ENCODE measurements at regions not wholly inside any gene's neighbourhood (a gene's known extent, or its start where the extent isn't known, plus 50 kb on each side); places are given as distances from the start of the nearest gene placed in this dataset.
"Not testable (repeated sequence)": the region's sequence is repeated elsewhere in the genome, so short reads cannot be mapped to it uniquely, and the experiment has no call there.

DNA sequence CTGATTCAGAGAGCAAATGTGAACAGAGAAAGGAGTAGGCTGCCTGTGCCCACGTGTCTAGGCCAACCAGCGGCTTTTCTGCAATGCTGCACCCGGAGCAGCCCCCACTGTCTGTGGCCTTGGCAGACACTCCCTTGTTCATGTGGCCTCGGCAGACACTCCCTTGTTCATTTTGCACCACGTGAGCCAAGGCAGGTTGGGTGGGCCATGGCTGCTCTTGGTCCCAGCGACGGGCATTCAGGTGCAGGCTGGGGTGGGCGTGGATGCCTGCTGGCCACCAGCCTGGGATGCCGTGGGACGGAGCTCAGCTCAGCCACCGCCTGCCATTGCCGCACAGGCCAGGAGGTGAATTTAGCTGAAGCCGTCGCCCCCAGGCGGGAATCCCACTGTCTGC, 159.8 kb downstream of the LAT start:
- not testable (repeated sequence) for DNase-seq; H3K36me3 Mint-ChIP-seq (ENCODE audit: insufficient read depth); H3K27me3 Mint-ChIP-seq (ENCODE audit: low read depth); H3K4me3 Mint-ChIP-seq; H3K9me3 Mint-ChIP-seq; ATAC-seq
- peaks cover 27% of the 10 kb centered on the region for H3K4me1 Mint-ChIP-seq (ENCODE audit: low read depth)

DNA sequence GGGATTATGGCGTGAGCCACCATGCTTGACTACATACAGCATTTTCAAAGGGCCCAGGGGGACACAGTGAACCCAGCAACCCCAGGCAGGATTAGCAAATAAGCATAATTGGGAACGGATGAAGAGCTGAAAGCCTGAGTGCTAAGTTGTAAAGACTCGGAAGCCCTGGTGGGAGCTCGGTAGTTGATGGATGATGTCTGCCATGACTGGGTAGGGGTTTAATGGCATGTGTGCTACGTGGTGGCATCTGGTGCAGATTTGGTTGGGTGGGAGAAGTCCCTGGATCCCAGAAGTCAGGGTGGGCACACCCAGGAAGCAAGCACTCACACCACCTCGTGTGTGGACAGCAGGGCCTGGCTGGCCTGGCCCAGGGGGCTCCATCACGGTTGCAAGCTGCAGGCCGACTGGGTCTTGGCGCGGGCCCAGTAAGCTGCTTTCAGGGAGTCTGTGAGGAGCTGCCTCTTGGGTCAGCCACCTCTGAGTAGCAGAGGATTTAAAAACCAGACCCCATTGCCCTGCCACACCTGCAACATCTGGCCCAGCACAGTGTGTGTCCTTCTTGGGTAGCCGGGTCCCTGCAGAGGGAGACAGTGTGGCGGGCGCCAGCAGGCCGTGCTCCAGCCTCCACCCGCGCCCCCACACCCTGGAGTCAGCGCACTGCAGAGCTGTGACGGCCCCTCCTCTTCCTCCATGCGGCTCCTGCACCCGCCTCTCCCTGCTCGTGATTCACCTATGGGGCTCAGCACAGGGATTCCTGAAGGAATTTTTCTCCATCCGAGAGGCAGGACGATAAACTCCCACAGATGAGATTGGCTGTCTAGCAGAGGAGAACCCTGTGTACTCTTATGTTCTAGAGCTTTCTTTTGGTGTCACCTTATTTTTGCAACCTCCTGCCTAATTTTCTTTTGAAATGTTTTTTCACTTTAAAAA, 159.2 kb downstream of the LAT start:
- ATAC-seq; DNase-seq; H3K4me3 Mint-ChIP-seq; H3K9me3 Mint-ChIP-seq; H3K27me3 Mint-ChIP-seq (ENCODE audit: low read depth); H3K36me3 Mint-ChIP-seq (ENCODE audit: insufficient read depth): not testable (repeated sequence)
- H3K4me1 Mint-ChIP-seq (ENCODE audit: low read depth): peaks cover 20% of the 10 kb centered on the region

DNA sequence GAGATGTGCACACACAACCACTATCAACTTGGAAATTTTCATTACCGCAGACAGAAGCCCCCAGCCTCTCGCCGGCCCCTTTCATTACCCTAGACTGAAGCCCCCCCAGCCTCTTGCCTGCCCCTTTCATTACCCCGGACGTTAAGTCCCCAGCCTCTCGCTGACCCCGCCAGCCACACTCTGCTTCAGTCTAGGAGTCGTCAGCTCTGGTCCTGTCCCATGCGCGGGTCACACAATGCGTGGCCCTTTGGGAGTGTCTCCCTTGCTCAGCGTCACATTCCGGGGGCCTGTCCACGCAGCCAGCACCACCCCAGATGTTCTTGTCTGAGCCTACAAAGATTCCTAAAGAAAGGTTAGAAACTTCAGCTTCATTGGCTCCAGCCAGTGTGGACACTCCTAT, 157.7 kb downstream of the LAT start:
- H3K27me3 Mint-ChIP-seq (ENCODE audit: low read depth); H3K9me3 Mint-ChIP-seq; DNase-seq; H3K4me3 Mint-ChIP-seq; ATAC-seq; H3K4me1 Mint-ChIP-seq (ENCODE audit: low read depth); H3K36me3 Mint-ChIP-seq (ENCODE audit: insufficient read depth): not testable (repeated sequence)

DNA sequence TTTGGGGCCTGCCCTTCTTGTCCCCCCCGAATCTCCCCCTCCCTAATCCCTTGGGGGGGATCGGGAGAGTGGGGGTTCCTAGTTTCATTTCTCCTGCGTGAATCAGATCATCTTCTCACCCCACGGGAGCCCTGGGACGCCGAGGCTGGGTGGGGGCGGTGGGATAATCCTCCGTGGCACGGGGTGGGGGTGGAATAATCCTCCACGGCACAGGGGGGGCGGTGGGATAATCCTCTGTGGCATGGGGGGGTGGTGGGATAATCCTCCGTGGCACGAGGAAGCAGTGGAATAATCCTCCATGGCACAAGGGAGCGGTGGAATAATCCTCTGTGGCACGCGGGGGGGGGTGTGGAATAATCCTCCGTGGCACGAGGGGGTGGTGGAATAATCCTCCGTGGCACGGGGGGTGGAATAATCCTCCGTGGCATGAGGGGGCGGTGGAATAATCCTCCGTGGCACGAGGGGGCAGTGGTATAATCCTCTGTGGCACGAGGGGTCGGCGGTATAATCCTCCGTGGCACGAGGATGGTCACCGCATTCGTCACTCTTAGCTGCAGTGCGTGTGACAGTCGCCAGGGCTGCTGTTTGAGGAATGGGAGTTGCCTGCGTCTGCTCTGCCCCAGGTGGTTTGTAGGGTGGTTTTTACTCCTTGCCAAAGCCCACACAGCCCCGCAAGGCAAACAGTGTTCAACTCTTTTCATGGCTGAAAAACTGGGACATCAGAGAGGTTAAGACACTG, 156.9 kb downstream of the LAT start:
- Mint-ChIP-seq H3K9me3 (no peaks in the 10 kb centered on the region), H3K36me3 (ENCODE audit: insufficient read depth) (peaks cover 6% of the 10 kb centered on the region), H3K27me3 (ENCODE audit: low read depth) (no peaks in the 10 kb centered on the region), H3K4me1 (ENCODE audit: low read depth) (peaks cover 4% of the 10 kb centered on the region), H3K4me3 (no peak overlapping the region)
- DNase-seq (no peak), ATAC-seq (no peak)

DNA sequence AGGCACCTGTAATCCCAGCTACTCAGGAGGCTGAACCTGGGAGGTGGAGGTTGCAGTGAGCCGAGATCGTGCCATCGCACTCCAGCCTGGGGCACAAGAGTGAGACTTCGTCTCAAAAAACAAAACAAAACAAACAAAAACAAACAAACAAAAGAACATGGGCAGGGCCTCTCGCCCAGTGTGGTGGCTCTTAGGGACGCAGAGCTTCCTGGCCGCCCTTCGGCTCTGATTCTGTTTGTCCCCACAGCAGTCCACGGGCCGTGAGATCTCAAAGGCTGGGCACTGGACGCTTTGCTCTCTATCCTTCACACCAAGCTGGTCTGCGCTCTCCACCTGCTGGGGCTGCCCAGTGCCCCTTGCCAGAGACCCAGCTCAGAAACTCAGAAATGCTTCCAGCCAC, 156.3 kb downstream of the LAT start:
- H3K36me3 Mint-ChIP-seq (ENCODE audit: insufficient read depth); H3K4me3 Mint-ChIP-seq: not testable (repeated sequence)

DNA sequence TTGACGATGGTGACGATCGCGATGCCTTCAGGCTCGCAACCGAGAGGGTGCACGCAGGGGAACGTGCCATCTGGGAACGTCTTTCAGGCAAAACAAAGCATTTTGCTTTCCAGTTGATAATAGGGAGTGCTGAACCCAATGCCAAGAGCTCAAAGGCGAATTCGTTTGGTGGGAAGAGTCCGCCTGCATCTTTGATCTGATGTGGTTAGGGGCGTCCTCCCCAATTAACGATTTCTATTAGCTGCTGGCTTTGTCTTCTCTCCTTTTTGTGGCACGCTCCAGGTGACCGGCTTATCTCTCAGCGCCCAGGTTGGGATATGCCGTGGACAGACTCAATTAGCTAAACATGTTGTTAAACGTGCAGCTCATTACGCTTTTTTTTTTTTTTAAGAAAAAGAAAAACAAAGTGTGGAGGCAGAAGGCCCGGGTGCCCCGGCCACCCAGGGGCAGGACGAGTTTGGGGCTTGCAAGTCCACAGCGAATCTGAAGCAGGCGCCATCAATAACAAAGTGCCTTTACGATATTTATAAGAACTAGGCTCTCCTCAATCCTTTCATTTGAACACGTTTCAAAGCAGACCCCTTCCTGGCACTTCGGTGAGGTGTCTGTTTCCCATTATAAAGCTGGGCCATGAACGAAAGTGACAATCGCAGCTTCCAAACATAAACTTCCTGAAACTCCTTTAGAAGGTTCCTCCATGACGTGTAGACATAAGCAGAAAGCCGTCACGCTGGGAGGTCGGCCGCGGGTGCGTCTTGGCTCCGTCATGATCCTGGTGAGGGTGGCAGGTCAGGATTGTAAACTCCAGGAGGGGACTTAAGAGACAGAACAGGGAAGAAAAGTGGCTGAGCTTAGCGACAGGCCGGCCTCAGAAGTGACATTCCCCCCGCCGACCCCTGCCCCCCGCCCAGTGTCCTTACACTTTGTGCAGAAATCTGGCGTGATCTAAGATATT, 155.3 kb downstream of the LAT start:
- not testable (repeated sequence) for H3K27me3 Mint-ChIP-seq (ENCODE audit: low read depth); H3K4me1 Mint-ChIP-seq (ENCODE audit: low read depth); H3K9me3 Mint-ChIP-seq; H3K4me3 Mint-ChIP-seq; H3K36me3 Mint-ChIP-seq (ENCODE audit: insufficient read depth); DNase-seq; ATAC-seq

More for the DNA sequence above, 156.3 kb downstream of the LAT start:
- ATAC-seq; H3K27me3 Mint-ChIP-seq (ENCODE audit: low read depth); H3K4me1 Mint-ChIP-seq (ENCODE audit: low read depth); DNase-seq; H3K9me3 Mint-ChIP-seq: not testable (repeated sequence)

DNA sequence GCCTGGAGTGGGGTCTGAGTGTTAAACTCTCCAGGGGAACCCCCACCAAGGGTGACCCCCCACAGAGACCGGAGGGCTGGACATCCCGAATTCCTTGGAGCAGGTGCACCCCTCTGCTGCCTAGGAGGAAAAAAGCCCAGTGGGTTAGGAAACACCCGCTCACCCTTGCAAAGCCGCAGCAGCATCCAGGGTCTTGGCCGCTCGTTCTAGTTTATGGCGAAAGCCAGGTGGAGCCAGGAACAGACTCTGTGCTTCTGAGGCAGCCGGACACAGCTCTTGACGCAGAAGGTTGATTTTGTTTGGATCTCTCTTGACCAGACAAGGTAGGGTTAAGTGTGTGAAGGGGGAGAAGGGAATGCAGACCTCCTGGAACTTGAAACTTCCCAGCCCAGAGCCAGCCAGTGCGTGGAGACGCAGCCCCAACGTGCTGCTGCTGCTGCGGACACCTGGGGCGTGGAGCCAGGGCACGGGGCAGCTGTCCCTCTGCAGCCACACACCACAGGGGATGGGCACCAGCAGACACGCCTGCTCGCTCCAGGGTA, 154.5 kb downstream of the LAT start:
- ATAC-seq (no peak), DNase-seq (no peak)
- Mint-ChIP-seq H3K4me1 (ENCODE audit: low read depth) (peaks cover 7% of the 10 kb centered on the region), H3K27me3 (ENCODE audit: low read depth) (no peaks in the 10 kb centered on the region), H3K4me3 (no peak overlapping the region), H3K9me3 (no peaks in the 10 kb centered on the region), H3K36me3 (ENCODE audit: insufficient read depth) (peaks cover 9% of the 10 kb centered on the region)

DNA sequence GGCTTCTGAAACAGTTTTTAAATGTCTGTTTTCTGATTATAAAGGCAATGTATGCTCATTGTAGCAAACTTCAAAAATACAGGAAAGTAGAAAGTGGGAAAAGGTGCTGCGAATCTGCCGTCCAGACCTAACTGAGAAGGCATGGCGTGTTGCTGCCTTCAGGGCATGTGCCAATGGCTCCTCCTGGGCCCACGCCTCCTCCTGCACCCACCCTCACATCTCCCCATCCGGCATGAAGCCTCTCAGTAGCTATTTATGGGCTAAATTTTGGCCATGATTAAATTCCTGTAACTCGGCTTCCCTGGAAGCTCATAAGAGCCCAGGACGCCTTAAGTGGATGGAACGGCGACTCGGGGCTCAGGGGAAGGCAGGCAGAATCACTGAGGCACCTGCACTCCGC, 153.8 kb downstream of the LAT start:
- H3K36me3 Mint-ChIP-seq (ENCODE audit: insufficient read depth); H3K27me3 Mint-ChIP-seq (ENCODE audit: low read depth); H3K9me3 Mint-ChIP-seq; H3K4me1 Mint-ChIP-seq (ENCODE audit: low read depth); ATAC-seq; H3K4me3 Mint-ChIP-seq; DNase-seq: not testable (repeated sequence)

DNA sequence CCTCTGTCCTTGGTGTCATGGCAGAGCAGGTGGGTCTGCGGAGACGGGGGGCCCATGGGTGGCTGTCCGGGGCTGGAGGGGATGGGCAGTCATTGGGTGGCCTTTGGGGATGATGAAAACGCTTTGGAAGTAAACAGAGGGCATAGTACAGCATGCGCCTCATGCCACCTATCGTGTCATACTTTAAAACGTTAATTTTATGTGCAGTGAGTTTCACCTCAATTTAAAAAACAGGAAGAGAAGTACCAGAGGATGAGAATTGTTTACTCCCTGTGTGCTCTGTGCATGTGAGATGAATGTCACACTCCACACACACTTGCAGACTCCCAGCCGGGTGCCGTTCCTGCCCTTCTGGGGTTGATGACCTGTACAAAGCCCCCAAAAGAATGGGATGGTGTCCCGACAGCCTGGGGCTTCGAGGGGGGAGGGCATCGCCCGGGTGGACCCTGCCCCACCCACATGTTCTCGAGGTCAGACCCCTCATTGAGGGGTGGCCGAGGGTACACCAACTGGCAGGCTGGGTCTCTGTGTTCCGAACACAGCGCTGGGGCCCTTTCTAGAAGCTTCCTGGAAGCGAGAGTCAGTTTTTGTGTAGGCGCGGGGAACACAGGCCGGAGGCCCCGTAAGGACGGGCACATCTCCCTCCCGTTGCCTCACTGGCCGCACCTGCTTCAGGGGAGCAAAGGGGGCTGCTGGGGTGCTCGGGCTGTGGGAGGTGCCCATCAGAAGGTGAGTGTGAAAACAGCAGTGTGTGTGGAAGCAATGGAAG, 153.2 kb downstream of the LAT start:
- ATAC-seq; H3K27me3 Mint-ChIP-seq (ENCODE audit: low read depth); H3K9me3 Mint-ChIP-seq; H3K4me1 Mint-ChIP-seq (ENCODE audit: low read depth); H3K4me3 Mint-ChIP-seq; H3K36me3 Mint-ChIP-seq (ENCODE audit: insufficient read depth); DNase-seq: not testable (repeated sequence)

DNA sequence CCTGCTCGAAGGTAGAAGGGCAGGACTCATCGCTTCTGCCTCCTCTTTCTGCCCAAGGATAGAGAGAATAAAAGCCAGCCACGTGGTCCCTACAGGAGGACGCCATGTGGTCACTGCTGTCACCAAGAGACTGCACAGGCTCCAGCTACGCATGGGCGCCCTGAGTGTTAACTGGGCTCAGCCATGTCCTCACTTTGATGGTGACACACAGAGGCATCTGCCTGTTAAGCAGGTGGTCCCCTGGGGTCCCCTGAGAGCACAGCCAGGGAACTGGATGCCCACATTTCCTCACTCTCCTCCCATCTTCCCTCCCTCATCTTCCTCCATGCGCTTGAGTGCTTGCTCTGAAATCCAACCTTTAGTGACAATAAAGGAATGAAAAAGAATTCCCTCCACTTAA, 152.6 kb downstream of the LAT start:
- H3K36me3 Mint-ChIP-seq (ENCODE audit: insufficient read depth); H3K4me3 Mint-ChIP-seq; H3K9me3 Mint-ChIP-seq; H3K27me3 Mint-ChIP-seq (ENCODE audit: low read depth); ATAC-seq; H3K4me1 Mint-ChIP-seq (ENCODE audit: low read depth); DNase-seq: not testable (repeated sequence)

DNA sequence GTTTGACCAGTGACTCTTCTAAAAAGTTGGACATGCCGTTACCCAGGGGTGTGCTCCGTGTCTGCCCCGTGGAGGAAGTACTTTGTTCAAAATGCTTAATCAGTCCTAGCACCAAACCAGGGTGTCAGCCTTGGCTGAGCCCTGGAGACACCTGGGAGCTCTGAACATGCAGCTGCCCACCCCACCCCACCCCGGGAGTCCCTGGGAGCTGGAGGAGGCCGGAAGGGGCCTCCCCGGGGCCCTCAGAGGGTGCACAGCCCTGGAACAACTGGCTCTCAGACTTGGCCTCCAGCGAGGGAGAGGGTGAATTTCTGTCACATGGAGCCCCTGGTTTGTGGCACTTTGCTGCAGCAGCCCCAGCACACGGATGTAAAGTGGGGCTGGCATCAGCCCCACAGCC, 152.1 kb downstream of the LAT start:
- H3K36me3 Mint-ChIP-seq (ENCODE audit: insufficient read depth); H3K4me1 Mint-ChIP-seq (ENCODE audit: low read depth); H3K9me3 Mint-ChIP-seq; H3K4me3 Mint-ChIP-seq; ATAC-seq; DNase-seq; H3K27me3 Mint-ChIP-seq (ENCODE audit: low read depth): not testable (repeated sequence)

DNA sequence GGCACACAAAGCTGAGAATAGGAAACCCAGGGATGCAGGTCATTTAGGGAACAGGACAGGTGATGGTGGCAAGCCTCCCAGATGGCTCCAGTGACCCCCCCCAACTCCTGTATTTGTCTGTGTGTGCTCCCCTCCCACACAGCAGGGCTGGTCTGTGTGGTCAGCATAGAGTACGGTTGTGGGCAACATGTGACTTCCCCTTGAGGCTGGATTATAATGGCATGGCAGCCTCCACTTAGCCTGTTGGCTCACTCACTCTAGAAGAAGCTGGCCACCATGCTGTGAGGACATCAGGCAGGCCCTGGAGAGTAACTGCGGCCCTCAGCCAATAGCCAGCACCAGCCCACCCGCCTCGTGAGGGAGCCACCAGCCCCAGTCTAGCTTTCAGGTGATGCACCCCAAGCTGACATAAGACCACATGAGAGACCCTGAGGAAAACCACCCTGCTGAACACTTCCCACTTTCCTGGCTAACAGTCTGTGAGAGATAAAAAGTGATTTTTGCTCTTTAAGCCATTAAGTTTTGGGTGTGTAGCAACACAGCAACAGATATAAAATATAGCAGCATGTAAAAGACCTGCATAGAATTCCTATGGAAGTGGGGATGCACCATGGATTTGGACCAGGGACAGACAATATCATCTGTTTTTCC, 151.3 kb downstream of the LAT start:
- not testable (repeated sequence) for DNase-seq; H3K9me3 Mint-ChIP-seq; H3K4me3 Mint-ChIP-seq; H3K27me3 Mint-ChIP-seq (ENCODE audit: low read depth); ATAC-seq; H3K36me3 Mint-ChIP-seq (ENCODE audit: insufficient read depth); H3K4me1 Mint-ChIP-seq (ENCODE audit: low read depth)

DNA sequence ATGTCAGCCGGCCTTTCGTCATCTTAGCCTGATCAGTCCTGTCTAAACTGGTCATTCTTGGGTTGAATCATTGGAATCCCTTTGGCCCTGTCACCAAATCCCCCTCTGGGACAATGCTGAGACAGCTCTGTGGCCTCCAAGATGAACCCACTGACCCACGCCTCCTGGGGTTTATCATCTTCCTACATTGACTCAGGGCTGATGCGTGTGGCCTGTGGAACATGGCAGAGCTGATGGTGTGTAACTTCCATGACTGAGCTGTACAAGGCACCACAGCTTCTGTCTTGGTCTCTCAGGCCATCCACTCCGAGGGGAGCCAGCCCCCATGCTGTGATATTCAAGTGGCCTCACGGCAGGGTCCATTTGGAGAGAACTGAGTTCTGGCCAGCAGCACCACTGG, 150.2 kb downstream of the LAT start:
- not testable (repeated sequence) for H3K4me3 Mint-ChIP-seq; H3K27me3 Mint-ChIP-seq (ENCODE audit: low read depth); H3K36me3 Mint-ChIP-seq (ENCODE audit: insufficient read depth); H3K4me1 Mint-ChIP-seq (ENCODE audit: low read depth); DNase-seq; H3K9me3 Mint-ChIP-seq; ATAC-seq
